C4-2B (cell line): ENCODE measurements at regions not wholly inside any gene's neighbourhood (a gene's known extent, or its start where the extent isn't known, plus 50 kb on each side); places are given as distances from the start of the nearest gene placed in this dataset.
"Not testable (repeated sequence)": the region's sequence is repeated elsewhere in the genome, so short reads cannot be mapped to it uniquely, and the experiment has no call there.

Experiments used
- ZFX ChIP-seq: fragments of 450-650 bp; IDR thresholded peaks from 2 replicates; pipeline ENCODE4 v1.6.1; 2017
- TF ChIP-seq, protein P1 (sequence below): fragments of 450-650 bp; conservative IDR thresholded peaks from 2 replicates; pipeline ENCODE4 v1.5.1; 2017; ENCODE audit warnings: mild to moderate bottlenecking

DNA sequence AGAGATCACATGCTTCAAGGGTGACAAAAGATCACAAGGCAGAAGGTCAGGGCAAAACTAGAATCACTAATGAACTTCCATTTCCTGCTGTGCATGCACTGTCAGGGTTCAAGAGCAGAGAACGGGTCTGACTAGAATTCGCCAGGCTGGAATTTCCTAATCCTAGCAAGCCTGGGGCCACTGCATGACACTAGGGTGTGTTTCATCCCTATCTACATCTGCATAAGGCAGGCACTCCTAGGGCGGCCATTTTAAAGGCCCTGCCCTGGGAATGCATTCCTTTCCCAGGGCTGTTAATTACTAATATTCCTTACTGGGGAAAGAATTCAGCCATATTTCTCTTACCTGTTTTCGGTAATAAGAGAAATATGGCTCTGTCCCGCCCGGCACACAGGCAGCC lies 734.1 kb downstream of the TFAP2A start:
- TF ChIP-seq, protein P1, sequence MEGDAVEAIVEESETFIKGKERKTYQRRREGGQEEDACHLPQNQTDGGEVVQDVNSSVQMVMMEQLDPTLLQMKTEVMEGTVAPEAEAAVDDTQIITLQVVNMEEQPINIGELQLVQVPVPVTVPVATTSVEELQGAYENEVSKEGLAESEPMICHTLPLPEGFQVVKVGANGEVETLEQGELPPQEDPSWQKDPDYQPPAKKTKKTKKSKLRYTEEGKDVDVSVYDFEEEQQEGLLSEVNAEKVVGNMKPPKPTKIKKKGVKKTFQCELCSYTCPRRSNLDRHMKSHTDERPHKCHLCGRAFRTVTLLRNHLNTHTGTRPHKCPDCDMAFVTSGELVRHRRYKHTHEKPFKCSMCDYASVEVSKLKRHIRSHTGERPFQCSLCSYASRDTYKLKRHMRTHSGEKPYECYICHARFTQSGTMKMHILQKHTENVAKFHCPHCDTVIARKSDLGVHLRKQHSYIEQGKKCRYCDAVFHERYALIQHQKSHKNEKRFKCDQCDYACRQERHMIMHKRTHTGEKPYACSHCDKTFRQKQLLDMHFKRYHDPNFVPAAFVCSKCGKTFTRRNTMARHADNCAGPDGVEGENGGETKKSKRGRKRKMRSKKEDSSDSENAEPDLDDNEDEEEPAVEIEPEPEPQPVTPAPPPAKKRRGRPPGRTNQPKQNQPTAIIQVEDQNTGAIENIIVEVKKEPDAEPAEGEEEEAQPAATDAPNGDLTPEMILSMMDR = not testable (repeated sequence)
- not testable (repeated sequence) for TF ChIP-seq ZFX
